GM18858 (cell line): ENCODE measurements at regions not wholly inside any gene's neighbourhood (a gene's known extent, or its start where the extent isn't known, plus 50 kb on each side); places are given as distances from the start of the nearest gene placed in this dataset.
"Not testable (repeated sequence)": the region's sequence is repeated elsewhere in the genome, so short reads cannot be mapped to it uniquely, and the experiment has no call there.

Experiments used
- ATAC-seq: cut with Tn5 transposase; IDR thresholded peaks from one replicate; pipeline ENCODE4 v1.9.1; 2021; ENCODE audit not compliant: unreplicated experiment

GRCh38 chr5:124870070-124870469 is 123.6 kb upstream of the ZNF608 start:
- no peak for ATAC-seq

- ATAC-seq, result no peak
Measured at GRCh38 chr5:124871303-124871702, 124.9 kb upstream of the ZNF608 start.

- no peak for ATAC-seq
Measured at GRCh38 chr5:124872086-124872485, 125.6 kb upstream of the ZNF608 start.

GRCh38 chr5:124872615-124873014 is 126.2 kb upstream of the ZNF608 start:
- ATAC-seq, result no peak

GRCh38 chr5:124873188-124873587 is 126.7 kb upstream of the ZNF608 start:
- ATAC-seq, result no peak

GRCh38 chr5:124873713-124874112 is 127.3 kb upstream of the ZNF608 start:
- no peak for ATAC-seq

- ATAC-seq, result no peak
Measured at GRCh38 chr5:124876566-124876965, 130.1 kb upstream of the ZNF608 start.

- no peak for ATAC-seq
Measured at GRCh38 chr5:124876983-124877382, 130.5 kb upstream of the ZNF608 start.

- ATAC-seq, result no peak
Measured at GRCh38 chr5:124877501-124878146, 131.2 kb upstream of the ZNF608 start.

GRCh38 chr5:124878583-124879342 is 132.3 kb upstream of the ZNF608 start:
- no peak for ATAC-seq

- no peak for ATAC-seq
Measured at GRCh38 chr5:124880903-124881697, 134.7 kb upstream of the ZNF608 start.

GRCh38 chr5:124883681-124884080 is 137.2 kb upstream of the ZNF608 start:
- ATAC-seq, result no peak

GRCh38 chr5:124884114-124884513 is 137.7 kb upstream of the ZNF608 start:
- ATAC-seq, result no peak

GRCh38 chr5:124885490-124885889 is 139.1 kb upstream of the ZNF608 start:
- no peak for ATAC-seq

- no peak for ATAC-seq
Measured at GRCh38 chr5:124887223-124887622, 140.8 kb upstream of the ZNF608 start.

GRCh38 chr5:124888050-124888506 is 141.6 kb upstream of the ZNF608 start:
- ATAC-seq, result no peak

- ATAC-seq, result no peak
Measured at GRCh38 chr5:124888622-124889485, 142.4 kb upstream of the ZNF608 start.

- ATAC-seq, result no peak
Measured at GRCh38 chr5:124889486-124889825, 143.0 kb upstream of the ZNF608 start.

- ATAC-seq, result no peak
Measured at GRCh38 chr5:124889850-124890249, 143.4 kb upstream of the ZNF608 start.

- not testable (repeated sequence) for ATAC-seq
Measured at GRCh38 chr5:124890442-124890841, 144.0 kb upstream of the ZNF608 start.

GRCh38 chr5:124891179-124891578 is 144.7 kb upstream of the ZNF608 start:
- ATAC-seq, result no peak
